SU-DHL-6 (cell line): ENCODE measurements at regions not wholly inside any gene's neighbourhood (a gene's known extent, or its start where the extent isn't known, plus 50 kb on each side); places are given as distances from the start of the nearest gene placed in this dataset.
"Not testable (repeated sequence)": the region's sequence is repeated elsewhere in the genome, so short reads cannot be mapped to it uniquely, and the experiment has no call there.

Experiments used
- EZH2phosphoT487 ChIP-seq: fragments of 200-600 bp; sonication (generic), shearing (Covaris generic); conservative IDR thresholded peaks from 2 replicates; pipeline ENCODE4 v1.6.1; 2018; ENCODE audit warnings: mild to moderate bottlenecking, antibody characterized with exemption, low read length, moderate library complexity, mixed read lengths
- TF ChIP-seq, protein P1 (sequence below): fragments of 200-600 bp; sonication (generic); IDR thresholded peaks from one replicate; pipeline ENCODE4 v1.5.1; 2017; ENCODE audit warnings: antibody characterized with exemption, mild to moderate bottlenecking, low read length, moderate library complexity; ENCODE audit not compliant: insufficient read depth, poor library complexity, severe bottlenecking

DNA sequence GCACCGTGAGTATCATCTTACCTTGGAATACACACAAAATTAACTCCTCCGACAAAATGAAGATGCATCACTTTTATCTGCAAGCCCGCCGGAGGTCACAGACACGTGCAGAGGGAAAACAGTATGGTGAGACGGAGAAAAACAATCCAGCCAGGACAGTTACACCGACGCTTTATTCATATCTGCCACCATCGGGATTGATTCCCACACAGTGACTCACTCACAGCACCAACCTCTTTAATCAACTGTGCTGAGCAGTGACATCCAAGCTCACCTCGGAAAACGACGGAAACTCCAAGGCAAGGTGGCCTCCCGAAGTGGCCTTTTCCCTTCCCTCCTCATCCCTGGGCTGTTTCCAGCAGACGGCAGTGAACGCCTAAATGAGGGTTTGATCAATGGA is 151.8 kb downstream of the NPIPA8 start:
- TF ChIP-seq, protein P1, sequence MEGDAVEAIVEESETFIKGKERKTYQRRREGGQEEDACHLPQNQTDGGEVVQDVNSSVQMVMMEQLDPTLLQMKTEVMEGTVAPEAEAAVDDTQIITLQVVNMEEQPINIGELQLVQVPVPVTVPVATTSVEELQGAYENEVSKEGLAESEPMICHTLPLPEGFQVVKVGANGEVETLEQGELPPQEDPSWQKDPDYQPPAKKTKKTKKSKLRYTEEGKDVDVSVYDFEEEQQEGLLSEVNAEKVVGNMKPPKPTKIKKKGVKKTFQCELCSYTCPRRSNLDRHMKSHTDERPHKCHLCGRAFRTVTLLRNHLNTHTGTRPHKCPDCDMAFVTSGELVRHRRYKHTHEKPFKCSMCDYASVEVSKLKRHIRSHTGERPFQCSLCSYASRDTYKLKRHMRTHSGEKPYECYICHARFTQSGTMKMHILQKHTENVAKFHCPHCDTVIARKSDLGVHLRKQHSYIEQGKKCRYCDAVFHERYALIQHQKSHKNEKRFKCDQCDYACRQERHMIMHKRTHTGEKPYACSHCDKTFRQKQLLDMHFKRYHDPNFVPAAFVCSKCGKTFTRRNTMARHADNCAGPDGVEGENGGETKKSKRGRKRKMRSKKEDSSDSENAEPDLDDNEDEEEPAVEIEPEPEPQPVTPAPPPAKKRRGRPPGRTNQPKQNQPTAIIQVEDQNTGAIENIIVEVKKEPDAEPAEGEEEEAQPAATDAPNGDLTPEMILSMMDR: not testable (repeated sequence)
- TF ChIP-seq EZH2phosphoT487: not testable (repeated sequence)
